AG04450 (cell line): ENCODE measurements at regions not wholly inside any gene's neighbourhood (a gene's known extent, or its start where the extent isn't known, plus 50 kb on each side); places are given as distances from the start of the nearest gene placed in this dataset.
"Not testable (repeated sequence)": the region's sequence is repeated elsewhere in the genome, so short reads cannot be mapped to it uniquely, and the experiment has no call there.

Experiments used
- CTCF ChIA-PET: fragments of 300-600, 350-600 bp; formaldehyde crosslinking; extraction: SDS; loops from one replicate; lab custom pipeline; 2022; ENCODE audit warnings: antibody characterized with exemption, inconsistent platforms; lab: Charles Lee
- POLR2A ChIA-PET: fragments of 350-600 bp; formaldehyde crosslinking; extraction: SDS; loops from one replicate; lab custom pipeline; 2021; ENCODE audit warnings: antibody characterized with exemption, inconsistent platforms; lab: Yijun Ruan, JAX
- DNase-seq: peaks from one replicate; pipeline ENCODE4 v3.0.0-alpha.2; 2011; ENCODE audit warnings: low read depth, low spot score
- H3K27ac ChIP-seq: one replicate; pipeline ENCODE4 v1.5.1; 2012; ENCODE audit warnings: low read depth, low read length, control low read depth
- H3K27me3 ChIP-seq: one replicate; pipeline ENCODE4 v1.6.0; 2012; ENCODE audit warnings: low read length; ENCODE audit not compliant: control insufficient read depth, insufficient read depth
- H3K4me3 ChIP-seq: 2 replicates; pipeline ENCODE4 v1.5.1; 2011; ENCODE audit warnings: mild to moderate bottlenecking, low read depth, low read length, control low read depth
- H3K9me3 ChIP-seq: 2 replicates; pipeline ENCODE4 v1.5.1; 2012; ENCODE audit warnings: low read length; ENCODE audit not compliant: control insufficient read depth, insufficient read depth
- CTCF ChIP-seq: IDR thresholded peaks from 2 replicates; pipeline ENCODE4 v1.5.1; 2011; ENCODE audit warnings: low read depth, low read length, control low read depth, inconsistent platforms

- Histone ChIP-seq H3K9me3 (no peaks in the 10 kb centered on the region), H3K27ac (no peak overlapping the region), H3K27me3 (no peaks in the 10 kb centered on the region), H3K4me3 (no peak overlapping the region)
- POLR2A ChIA-PET = no interaction called here
- CTCF ChIA-PET = no interaction called here
- no peak for DNase-seq
- TF ChIP-seq CTCF = no peak
These were observed 586.9 kb downstream of the TMA16 start for GRCh38 chr4:164081371-164081770.

- ChIA-PET POLR2A (no interaction called here), CTCF (no interaction called here)
- no peak for TF ChIP-seq CTCF
These were observed 587.3 kb downstream of the TMA16 start for GRCh38 chr4:164081801-164082200.

GRCh38 chr4:164087733-164088132 lies 593.2 kb downstream of the TMA16 start:
- no peak for DNase-seq
- POLR2A ChIA-PET = no interaction called here
- H3K27me3 ChIP-seq = no peaks in the 10 kb centered on the region
- TF ChIP-seq CTCF = no peak
- H3K4me3 ChIP-seq = no peak overlapping the region
- H3K9me3 ChIP-seq = peaks cover 6% of the 10 kb centered on the region; the same call in 1 of the 2 replicates
- CTCF ChIA-PET = no interaction called here
- no peak overlapping the region for H3K27ac ChIP-seq

More at GRCh38 chr4:164081801-164082200, 587.3 kb downstream of the TMA16 start:
- no peaks in the 10 kb centered on the region for H3K27me3 ChIP-seq
- no peak for DNase-seq
- no peak overlapping the region for H3K27ac ChIP-seq
- no peaks in the 10 kb centered on the region for H3K9me3 ChIP-seq
- H3K4me3 ChIP-seq = no peak overlapping the region

- Histone ChIP-seq H3K9me3 (peaks cover 3% of the 10 kb centered on the region), H3K27ac (no peak overlapping the region), H3K27me3 (no peaks in the 10 kb centered on the region), H3K4me3 (no peak overlapping the region)
- POLR2A ChIA-PET = no interaction called here
- TF ChIP-seq CTCF = no peak
- DNase-seq = no peak
- CTCF ChIA-PET = no interaction called here
These were observed 601.0 kb downstream of the TMA16 start for GRCh38 chr4:164095313-164096110.

DNA sequence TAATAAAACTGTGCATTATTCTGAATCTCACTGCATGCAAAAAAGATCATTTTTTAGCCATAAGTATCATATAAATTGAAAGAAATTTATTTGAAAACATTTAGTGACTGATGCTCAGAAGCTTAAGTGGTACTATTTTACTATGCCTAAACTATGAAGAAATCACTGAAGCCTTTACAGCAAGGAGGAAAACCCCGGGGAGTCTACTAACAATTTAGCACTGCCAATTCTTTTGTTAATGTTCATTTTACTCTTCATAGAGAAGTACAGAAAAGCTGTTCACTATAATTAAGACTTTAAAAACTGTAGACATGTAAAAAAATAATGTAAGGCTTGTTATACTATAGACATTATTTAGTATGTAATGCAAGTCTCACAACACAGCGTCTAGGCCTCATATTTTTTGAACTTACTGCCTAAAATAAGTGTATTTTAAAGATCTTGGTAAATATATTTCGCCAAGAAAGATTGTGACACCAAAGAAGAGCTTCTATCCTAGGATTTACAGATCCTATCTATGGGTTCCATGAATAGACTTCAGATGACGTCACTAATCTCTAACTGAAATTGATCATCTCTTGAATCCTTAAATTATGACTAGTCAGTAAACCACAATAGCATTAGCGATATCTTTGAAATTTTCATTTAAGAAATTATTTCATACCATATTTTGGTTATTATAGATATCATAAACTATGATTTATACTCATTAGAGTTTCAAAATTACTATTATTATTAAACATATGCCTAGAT lies 602.5 kb downstream of the TMA16 start:
- Histone ChIP-seq H3K27me3 (no peaks in the 10 kb centered on the region), H3K4me3 (no peak overlapping the region), H3K9me3 (peaks cover 8% of the 10 kb centered on the region), H3K27ac (no peak overlapping the region)
- TF ChIP-seq CTCF = no peak
- DNase-seq = no peak
- ChIA-PET CTCF (no interaction called here), POLR2A (no interaction called here)

DNA sequence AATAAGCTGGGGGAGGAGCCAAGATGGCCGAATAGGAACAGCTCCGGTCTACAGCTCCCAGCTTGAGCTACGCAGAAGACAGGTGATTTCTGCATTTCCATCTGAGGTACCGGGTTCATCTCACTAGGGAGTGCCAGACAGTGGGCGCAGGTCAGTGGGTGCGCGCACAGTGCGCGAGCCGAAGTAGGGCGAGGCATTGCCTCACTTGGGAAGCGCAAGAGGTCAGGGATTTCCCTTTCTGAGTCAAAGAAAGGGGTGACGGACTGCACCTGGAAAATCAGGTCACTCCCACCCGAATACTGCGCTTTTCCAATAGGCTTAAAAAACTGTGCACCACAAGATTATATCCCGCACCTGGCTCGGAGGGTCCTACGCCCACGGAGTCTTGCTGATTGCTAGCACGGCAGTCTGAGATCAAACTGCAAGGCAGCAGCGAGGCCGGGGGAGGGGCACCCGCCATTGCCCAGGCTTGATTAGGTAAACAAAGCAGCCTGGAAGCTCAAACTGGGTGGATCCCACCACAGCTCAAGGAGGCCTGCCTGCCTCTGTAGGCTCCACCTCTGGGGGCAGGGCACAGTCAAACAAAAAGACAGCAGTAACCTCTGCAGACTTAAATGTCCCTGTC lies 606.4 kb downstream of the TMA16 start:
- CTCF ChIA-PET, H3K4me3 ChIP-seq, H3K9me3 ChIP-seq, POLR2A ChIA-PET, DNase-seq, H3K27ac ChIP-seq, H3K27me3 ChIP-seq: not testable (repeated sequence)
